Vagina (tissue), 2 donors: ENCODE measurements at regions not wholly inside any gene's neighbourhood (a gene's known extent, or its start where the extent isn't known, plus 50 kb on each side); places are given as distances from the start of the nearest gene placed in this dataset.

Source experiments
- DNase-seq, 2 donors: peaks; one replicate each; pipeline ENCODE4 v3.0.0-alpha.2; 2017; ENCODE audit errors: extremely low spot score in 2 of 2
- H3K27ac ChIP-seq: fragments of 200-600 bp; sonication (generic); one replicate; pipeline ENCODE4 v1.5.1; 2019
- H3K27me3 ChIP-seq: fragments of 200-600 bp; sonication (generic); one replicate; pipeline ENCODE4 v1.5.1; 2019
- H3K36me3 ChIP-seq, 2 donors: fragments of 200-600 bp; sonication (generic); one replicate each; pipeline ENCODE4 v1.5.1; 2017 to 2019
- H3K4me1 ChIP-seq: fragments of 200-600 bp; sonication (generic); one replicate; pipeline ENCODE4 v1.5.1; 2019
- H3K4me3 ChIP-seq, 2 donors: fragments of 200-600 bp; sonication (generic); 1 replicate in 1 of 2; 2 replicates in 1 of 2; pipeline ENCODE4 v1.5.1; 2016 to 2019
- H3K9me3 ChIP-seq: fragments of 200-600 bp; sonication (generic); one replicate; pipeline ENCODE4 v1.5.1; 2019
- CTCF ChIP-seq, 3 experiments: fragments of 450-650 bp in 2 of 3; fragments of 200-600 bp in 1 of 3; sonication (generic) in 1 of 3; IDR thresholded peaks; one replicate each; pipeline ENCODE4 v1.5.1; 2017 to 2019; ENCODE audit warnings: antibody characterized with exemption in 3 of 3, mild to moderate bottlenecking in 2 of 3, moderate library complexity in 2 of 3
- POLR2A ChIP-seq, 2 donors: fragments of 450-650 bp; IDR thresholded peaks; one replicate each; pipeline ENCODE4 v1.6.1; 2017; ENCODE audit warnings: antibody characterized with exemption in 2 of 2, mild to moderate bottlenecking in 2 of 2, moderate library complexity in 2 of 2
- POLR2AphosphoS5 ChIP-seq, 2 donors: sonication (generic); formaldehyde crosslinking; IDR thresholded peaks; one replicate each; pipeline ENCODE4 v1.9.0; 2017; ENCODE audit warnings: antibody characterized with exemption in 2 of 2, mild to moderate bottlenecking in 2 of 2, low read depth in 1 of 2; ENCODE audit not compliant: insufficient read depth in 1 of 2
- intact Hi-C: fragments of 100-400 bp; cut with DNase I; formaldehyde crosslinking; loops from one replicate; pipeline ENCODE4 v1.15.1; 2023

- no peak overlapping the region for H3K27ac ChIP-seq
- no peak overlapping the region for H3K4me3 ChIP-seq
- H3K4me1 ChIP-seq = no peaks in the 10 kb centered on the region
- H3K9me3 ChIP-seq = no peaks in the 10 kb centered on the region
- intact Hi-C loops = no loop called here
- TF ChIP-seq POLR2AphosphoS5 (IDR thresholded peaks at IDR 0.05; ENCODE audit: insufficient read depth in 1 of 2, low read depth in 1 of 2) (no peak), POLR2A (IDR thresholded peaks at IDR 0.05) (no peak), CTCF (IDR thresholded peaks at IDR 0.05) (no peak)
- H3K36me3 ChIP-seq = no peaks in the 10 kb centered on the region
- DNase-seq = no peak
- no peaks in the 10 kb centered on the region for H3K27me3 ChIP-seq
These were observed 954.7 kb upstream of the MAN1A1 start for GRCh38 chr6:120304223-120304622.

GRCh38 chr6:120303527-120303926, 954.0 kb upstream of the MAN1A1 start:
- Histone ChIP-seq H3K4me3 (no peak overlapping the region), H3K27ac (no peak overlapping the region), H3K27me3 (no peaks in the 10 kb centered on the region), H3K4me1 (no peaks in the 10 kb centered on the region), H3K36me3 (no peaks in the 10 kb centered on the region), H3K9me3 (no peaks in the 10 kb centered on the region)
- DNase-seq = no peak
- TF ChIP-seq POLR2AphosphoS5 (IDR thresholded peaks at IDR 0.05; ENCODE audit: insufficient read depth in 1 of 2, low read depth in 1 of 2) = no peak
- TF ChIP-seq POLR2A (IDR thresholded peaks at IDR 0.05) = no peak
- TF ChIP-seq CTCF (IDR thresholded peaks at IDR 0.05) = no peak
- intact Hi-C loops = no loop called here

GRCh38 chr6:120302041-120302440, 952.5 kb upstream of the MAN1A1 start:
- TF ChIP-seq CTCF (IDR thresholded peaks at IDR 0.05) (no peak), POLR2AphosphoS5 (IDR thresholded peaks at IDR 0.05; ENCODE audit: insufficient read depth in 1 of 2, low read depth in 1 of 2) (no peak), POLR2A (IDR thresholded peaks at IDR 0.05) (no peak)
- no peaks in the 10 kb centered on the region for H3K36me3 ChIP-seq
- intact Hi-C loops = no loop called here

GRCh38 chr6:120290964-120291363, 941.4 kb upstream of the MAN1A1 start:
- H3K36me3 ChIP-seq = no peaks in the 10 kb centered on the region
- H3K27ac ChIP-seq = no peak overlapping the region
- H3K9me3 ChIP-seq = no peaks in the 10 kb centered on the region
- DNase-seq = no peak
- H3K4me1 ChIP-seq = no peaks in the 10 kb centered on the region
- intact Hi-C loops = no loop called here
- H3K27me3 ChIP-seq = no peaks in the 10 kb centered on the region
- TF ChIP-seq CTCF (IDR thresholded peaks at IDR 0.05) (no peak), POLR2A (IDR thresholded peaks at IDR 0.05) (no peak), POLR2AphosphoS5 (IDR thresholded peaks at IDR 0.05; ENCODE audit: insufficient read depth in 1 of 2, low read depth in 1 of 2) (no peak)
- H3K4me3 ChIP-seq = no peak overlapping the region

More at GRCh38 chr6:120302041-120302440, 952.5 kb upstream of the MAN1A1 start:
- H3K4me3 ChIP-seq = no peak overlapping the region
- DNase-seq = no peak
- H3K4me1 ChIP-seq = no peaks in the 10 kb centered on the region
- no peak overlapping the region for H3K27ac ChIP-seq
- no peaks in the 10 kb centered on the region for H3K9me3 ChIP-seq
- H3K27me3 ChIP-seq = no peaks in the 10 kb centered on the region

GRCh38 chr6:120282005-120282404, 932.4 kb upstream of the MAN1A1 start:
- Histone ChIP-seq H3K27me3 (no peaks in the 10 kb centered on the region), H3K36me3 (no peaks in the 10 kb centered on the region), H3K27ac (no peak overlapping the region), H3K9me3 (no peaks in the 10 kb centered on the region), H3K4me1 (no peaks in the 10 kb centered on the region), H3K4me3 (no peak overlapping the region)
- intact Hi-C loops = no loop called here
- no peak for TF ChIP-seq POLR2A (IDR thresholded peaks at IDR 0.05)
- no peak for TF ChIP-seq POLR2AphosphoS5 (IDR thresholded peaks at IDR 0.05; ENCODE audit: insufficient read depth in 1 of 2, low read depth in 1 of 2)
- no peak for TF ChIP-seq CTCF (IDR thresholded peaks at IDR 0.05)
- no peak for DNase-seq
